Cardiac fibroblast (primary cell): ENCODE measurements at regions not wholly inside any gene's neighbourhood (a gene's known extent, or its start where the extent isn't known, plus 50 kb on each side); places are given as distances from the start of the nearest gene placed in this dataset.

Experiments
- DNase-seq, 2 donors: peaks; one replicate each; pipeline versions ENCODE4 v3.0.0 to v3.0.0-alpha.2; 2010; ENCODE audit warnings: low read depth in 2 of 2
- H3K4me3 ChIP-seq, 2 donors: replicated peaks in 1 of 2; 1 replicate in 1 of 2; 2 replicates in 1 of 2; pipeline ENCODE4 v1.5.1; 2011; ENCODE audit warnings: low read depth in 2 of 2, low read length in 2 of 2, mild to moderate bottlenecking in 2 of 2, moderate library complexity in 1 of 2
- CTCF ChIP-seq: IDR thresholded peaks from one replicate; pipeline ENCODE4 v1.5.1; 2011; ENCODE audit warnings: low read depth, mild to moderate bottlenecking, low read length, inconsistent platforms

GRCh38 chr1:29444782-29445729, 208.7 kb downstream of the PTPRU start:
- H3K4me3 ChIP-seq: no peak overlapping the region
- DNase-seq: no peak
- TF ChIP-seq CTCF: no peak

DNA sequence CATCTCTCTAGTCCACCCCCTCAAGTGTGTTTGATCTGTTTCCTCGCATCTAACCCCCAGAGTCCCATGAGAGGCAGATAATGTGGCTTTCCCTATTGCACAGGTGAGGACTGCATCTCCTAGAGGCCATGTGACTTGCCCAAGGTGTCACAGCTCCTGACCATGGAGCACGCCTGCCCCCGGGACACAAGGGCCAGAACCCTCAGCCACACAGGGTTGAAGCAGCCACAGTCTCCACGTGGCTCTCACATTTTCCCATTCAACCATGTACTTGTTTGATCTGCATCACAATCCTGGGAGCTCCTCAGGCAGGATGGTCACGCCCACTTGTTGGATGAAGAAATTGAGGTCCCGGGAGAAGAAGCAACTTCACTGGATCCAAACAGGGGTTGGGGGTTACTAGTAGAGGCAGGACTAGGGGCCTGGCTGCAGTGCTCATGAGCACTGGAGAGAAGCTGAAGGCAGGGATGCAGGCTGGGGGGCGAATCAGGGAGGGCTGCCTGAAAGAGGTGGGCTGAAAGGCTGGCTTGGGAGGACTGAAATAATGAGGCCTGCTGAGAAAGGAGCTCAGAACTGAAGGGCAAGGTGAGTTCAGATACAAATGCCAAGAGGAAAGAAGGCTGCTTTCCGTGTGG, 207.9 kb downstream of the PTPRU start:
- no peak for DNase-seq
- H3K4me3 ChIP-seq: no peak overlapping the region
- no peak for TF ChIP-seq CTCF

GRCh38 chr1:29441916-29442668, 205.8 kb downstream of the PTPRU start:
- H3K4me3 ChIP-seq: no peak overlapping the region
- no peak for TF ChIP-seq CTCF
- no peak for DNase-seq

- DNase-seq: no peak
- no peak for TF ChIP-seq CTCF
- no peak overlapping the region for H3K4me3 ChIP-seq
These were observed 203.3 kb downstream of the PTPRU start for GRCh38 chr1:29439615-29440014.

DNA sequence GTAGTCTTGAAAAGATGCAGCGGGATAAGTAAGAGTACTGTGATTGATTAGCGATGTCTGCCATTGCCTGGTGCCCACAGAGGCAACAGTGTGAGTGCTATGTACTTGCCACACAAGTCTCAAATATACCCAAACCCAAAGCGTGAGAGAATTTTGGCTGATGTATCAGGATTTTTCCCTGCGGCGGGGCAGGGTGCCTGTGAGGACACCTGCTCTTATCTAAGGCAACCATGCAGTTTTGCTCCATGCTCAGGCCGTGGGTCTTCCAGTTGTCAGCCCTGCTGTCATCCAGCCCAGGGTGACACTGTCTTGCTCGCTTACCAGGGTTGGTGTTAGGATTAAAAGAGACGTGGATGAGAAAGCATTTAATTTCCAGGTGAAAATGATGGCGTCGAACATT, 202.7 kb downstream of the PTPRU start:
- no peak overlapping the region for H3K4me3 ChIP-seq
- no peak for TF ChIP-seq CTCF
- no peak for DNase-seq

DNA sequence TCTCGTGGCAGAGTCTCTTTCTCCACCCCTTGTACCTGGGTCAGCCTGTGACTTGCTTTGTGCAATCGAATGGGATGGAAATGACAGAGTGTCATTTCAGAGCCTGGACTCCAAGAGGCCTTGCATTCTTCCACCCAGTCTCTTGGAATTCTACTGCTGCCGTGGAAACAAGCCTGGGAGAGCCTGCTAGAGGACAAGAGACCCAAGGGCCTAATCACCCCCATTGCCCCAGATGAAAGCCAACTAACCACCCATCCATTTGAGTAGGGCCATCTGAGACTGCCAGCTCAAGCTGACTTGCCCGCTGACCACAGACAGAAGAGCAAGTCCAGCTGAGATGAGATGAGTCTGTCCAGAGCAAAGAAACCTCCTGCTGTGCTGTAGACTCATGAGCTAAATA, 201.6 kb downstream of the PTPRU start:
- DNase-seq: no peak
- no peak for TF ChIP-seq CTCF
- H3K4me3 ChIP-seq: no peak overlapping the region
